ENCODE measurements at regions not wholly inside any gene's neighbourhood (a gene's known extent, or its start where the extent isn't known, plus 50 kb on each side); places are given as distances from the start of the nearest gene placed in this dataset.

DNA sequence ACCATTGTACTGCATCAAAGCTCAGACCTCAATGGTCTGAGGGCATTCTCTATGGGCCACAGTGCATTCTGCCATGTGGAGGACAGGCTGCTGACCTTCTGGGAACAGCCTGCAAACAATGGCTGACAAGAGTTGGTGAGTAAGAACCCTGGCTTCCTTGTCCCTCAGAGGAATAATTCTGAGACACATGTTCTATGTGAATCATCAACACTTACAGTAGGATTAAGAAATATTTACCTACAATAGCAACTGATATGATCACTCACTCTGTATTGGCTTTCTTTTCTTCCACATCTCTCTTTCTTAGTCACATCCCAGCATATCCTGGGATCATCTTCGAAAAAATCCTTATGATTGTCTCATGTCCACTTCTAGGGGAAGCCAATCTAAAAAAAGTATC, 306.5 kb upstream of the ITGA1 start:
- no peak for DNase-seq
- ATAC-seq, result no peak
- intact Hi-C loops (cut with DNase I), result no loop called here

DNA sequence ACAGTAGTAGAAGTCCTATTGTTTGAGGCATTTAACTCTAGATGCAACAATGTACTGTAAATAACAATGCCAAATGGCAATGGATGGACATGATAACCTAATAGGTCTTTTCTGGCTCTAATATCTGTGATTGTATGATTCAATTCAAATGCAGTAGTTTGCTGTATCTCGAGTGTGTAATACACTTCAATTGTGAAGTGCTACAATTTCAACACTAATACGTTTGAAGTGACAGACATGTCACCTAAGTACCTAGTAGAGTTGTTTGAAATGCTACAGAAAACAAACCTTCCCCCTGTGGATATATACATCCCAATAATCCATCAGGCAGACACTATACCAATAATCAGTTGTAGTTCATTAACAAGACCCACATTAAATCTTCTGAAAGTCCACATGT, 305.9 kb upstream of the ITGA1 start:
- no peak for ATAC-seq
- intact Hi-C loops (cut with DNase I), result no loop called here

DNA sequence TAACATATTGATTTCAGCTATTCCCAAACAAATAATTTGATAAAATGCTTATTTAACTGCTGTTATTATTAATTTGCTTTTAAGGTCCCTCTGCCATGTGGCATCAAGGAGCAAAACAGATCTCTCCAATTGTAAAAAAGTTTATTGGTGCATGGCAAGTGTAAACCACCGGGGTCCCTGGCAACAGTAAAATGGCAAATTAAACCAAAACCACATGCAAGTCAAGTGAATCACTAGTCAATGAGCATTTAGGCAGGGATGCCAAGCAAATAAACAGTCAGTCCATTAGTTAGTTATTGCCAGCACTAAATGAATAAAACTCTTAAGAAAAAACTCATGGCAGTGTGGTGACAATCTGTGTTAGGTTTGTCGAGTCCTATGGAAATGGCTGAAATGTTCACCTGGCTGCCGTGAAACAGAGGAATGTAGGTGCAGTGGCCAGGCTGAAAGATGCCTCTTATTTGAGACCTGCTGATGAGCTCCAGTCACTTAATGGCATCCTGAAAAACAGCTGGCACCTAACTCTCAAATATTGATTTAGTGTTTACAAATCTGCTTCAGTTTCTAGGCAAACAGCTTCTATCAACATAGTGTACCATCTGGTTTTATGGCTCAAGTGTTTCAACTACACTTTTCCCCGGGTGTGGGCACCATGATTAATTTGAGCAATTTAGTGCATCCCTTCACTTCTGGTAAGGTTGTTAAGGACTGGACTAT, 296.5 kb upstream of the ITGA1 start:
- intact Hi-C loops (cut with DNase I), result no loop called here
- no peak for ATAC-seq
- no peak for DNase-seq

More for the DNA sequence above, 305.9 kb upstream of the ITGA1 start:
- no peak for DNase-seq

DNA sequence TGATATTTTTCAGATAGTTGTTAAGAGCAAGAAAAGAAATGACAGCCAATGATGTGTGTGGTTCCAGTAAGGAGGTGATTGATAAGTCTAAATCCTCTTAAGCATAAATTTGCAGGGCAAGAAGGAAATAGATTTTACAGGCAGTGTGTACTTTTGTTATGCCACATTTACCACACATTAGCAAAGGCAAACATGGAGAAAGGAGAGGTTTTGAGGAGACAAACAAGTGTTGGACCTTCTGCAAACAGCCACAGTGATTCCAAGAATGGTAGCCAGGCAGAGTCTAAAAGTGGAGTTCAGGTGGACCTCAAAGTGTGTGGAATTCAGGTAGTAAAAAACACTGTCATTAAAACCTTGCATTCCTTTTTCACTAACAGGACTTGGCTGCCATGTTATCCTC, 295.9 kb upstream of the ITGA1 start:
- DNase-seq (no peak), ATAC-seq (no peak)
- intact Hi-C loops (cut with DNase I), result no loop called here

DNA sequence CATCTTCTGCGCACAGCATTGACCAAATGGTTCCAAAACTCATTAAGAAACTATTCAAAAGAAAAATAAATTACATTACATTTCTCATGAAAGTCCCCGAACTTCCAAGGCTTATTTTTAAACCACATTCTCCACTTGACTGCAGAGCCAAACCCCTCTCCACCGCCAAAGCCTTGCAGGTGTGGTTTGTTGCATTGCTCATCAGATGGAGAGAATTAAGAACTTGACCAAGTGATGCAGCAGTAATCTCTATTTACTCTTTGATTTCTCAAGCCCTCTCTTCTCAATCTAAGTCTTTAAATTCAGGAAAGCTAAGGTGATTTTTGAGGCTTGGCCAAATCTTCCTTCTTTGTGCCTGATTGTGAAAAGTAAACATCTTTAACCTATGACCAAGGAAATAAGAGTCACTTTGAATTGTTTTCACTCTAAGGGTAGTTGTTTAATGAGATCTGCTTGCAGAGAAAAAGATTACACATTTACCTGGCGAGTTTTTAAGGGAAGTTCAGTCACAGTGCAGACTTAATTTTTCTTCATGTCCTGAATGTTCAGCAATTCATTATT, 290.5 kb upstream of the ITGA1 start:
- no peak for DNase-seq
- ATAC-seq, result no peak
- intact Hi-C loops (cut with DNase I), result no loop called here

DNA sequence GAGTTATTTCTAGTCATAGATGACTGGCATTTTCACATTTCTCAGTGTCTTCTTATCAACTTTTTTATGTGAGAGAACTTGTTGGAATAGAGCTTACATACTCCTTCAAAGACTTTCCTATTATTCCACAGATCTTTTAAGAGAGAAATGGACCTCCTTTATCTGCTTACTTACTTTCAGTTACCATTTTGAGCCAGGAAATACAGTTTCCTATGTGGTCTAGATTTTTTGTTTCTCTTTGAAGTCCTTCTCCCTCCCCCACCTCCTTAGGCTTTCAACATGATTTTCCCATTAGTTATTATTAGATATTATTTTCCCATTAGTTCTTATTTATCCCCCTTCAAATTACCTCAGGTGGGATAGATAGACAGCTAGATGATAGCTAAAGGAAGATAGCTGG, 289.1 kb upstream of the ITGA1 start:
- intact Hi-C loops (cut with DNase I), result no loop called here
- DNase-seq (no peak), ATAC-seq (no peak)

DNA sequence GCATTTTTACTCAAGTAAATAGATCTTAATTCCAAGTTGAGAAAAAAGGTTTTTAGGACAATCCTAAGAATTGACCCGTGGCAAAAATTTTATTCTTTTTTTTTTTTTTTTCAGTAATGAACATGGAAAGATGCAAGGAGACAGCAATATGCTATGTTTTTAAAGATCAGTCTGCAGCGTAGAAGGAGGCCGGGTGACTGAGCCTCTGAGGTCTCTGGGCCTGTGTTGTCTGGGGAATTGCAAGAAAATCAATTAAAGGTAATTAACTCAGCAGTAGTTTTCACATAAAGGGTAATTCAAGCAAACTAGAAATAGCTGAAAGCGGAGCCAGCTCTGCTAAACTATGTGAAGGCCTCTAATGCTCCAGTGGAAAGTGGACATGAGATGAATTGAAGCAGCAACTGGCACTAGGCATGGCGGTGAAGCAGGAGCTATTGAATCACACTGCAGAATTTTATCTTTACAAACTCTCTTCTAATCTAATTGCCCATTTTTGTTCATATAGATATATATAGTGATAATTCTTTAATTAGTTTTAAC, 285.2 kb upstream of the ITGA1 start:
- ATAC-seq, result no peak
- no peak for DNase-seq
- intact Hi-C loops (cut with DNase I), result no loop called here

DNA sequence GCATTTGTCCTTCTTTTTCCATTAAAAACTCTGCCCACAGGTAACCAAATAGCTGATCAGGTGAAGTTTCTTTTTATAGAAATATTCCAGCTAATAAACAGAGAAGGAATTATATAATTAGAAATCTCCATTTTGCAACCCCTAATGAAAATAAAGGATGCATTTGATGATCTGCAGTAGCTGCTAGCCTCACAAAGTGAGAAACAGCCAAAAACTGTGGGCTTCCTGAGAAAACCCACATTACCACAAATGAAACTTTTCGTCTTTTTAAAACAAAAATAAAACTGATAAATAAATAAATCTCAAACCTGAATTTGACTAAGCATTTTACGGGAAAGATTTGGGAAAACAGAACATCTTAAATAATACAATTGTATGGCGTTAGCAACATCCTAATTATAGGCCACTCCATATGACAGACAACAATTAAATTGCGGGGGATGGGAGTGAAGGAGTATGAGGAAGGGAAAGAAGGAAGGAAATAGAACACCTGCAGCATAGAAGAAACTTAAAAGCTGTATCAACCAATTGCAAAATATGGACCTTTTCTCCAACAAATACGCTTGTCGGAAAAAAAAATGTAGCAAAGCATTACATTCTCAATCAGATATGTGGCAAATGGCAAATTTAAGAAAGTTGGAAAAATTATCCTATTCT, 283.0 kb upstream of the ITGA1 start:
- ATAC-seq (no peak), DNase-seq (no peak)
- intact Hi-C loops (cut with DNase I), result no loop called here

DNA sequence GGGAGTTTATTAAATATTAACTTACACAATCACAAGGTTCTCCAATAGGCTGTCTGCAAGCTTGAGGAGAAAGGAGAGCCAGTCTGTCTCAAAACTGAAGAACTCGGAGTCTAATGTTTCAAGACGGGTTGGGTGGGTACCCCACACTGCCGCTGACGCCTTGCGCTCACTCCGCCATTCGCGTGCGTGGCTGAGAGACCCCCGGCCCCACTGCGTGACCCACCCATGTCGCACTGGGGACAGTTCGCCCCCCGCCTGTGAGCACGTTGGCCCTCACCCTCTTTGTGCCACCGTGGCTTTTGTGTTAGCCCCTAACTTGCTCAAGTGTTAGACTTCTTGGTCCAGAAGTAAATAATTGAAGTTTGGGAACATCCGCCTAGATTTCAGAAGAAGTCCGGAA, 270.0 kb upstream of the ITGA1 start:
- intact Hi-C loops (cut with DNase I), result no loop called here
- ATAC-seq (no peak), DNase-seq (no peak)

DNA sequence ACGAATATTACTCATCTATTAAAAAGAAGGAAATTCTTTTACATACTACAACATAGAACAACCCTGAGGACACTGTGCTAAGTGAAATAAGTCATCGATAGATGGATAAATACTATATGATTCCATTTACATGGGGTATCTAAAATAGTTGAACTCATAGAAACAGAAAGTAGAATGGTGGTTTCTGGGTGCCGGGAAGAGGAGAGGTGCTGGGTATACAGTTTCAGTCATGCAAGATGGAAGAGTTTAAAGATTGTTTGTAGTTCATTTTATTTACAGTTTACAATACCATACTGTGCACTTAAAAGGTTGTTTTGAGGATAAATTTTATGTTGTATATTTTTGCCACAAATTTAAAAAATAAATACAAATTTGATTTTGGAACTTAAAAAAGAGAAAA, 267.5 kb upstream of the ITGA1 start:
- DNase-seq (no peak), ATAC-seq (no peak)
- intact Hi-C loops (cut with DNase I), result no loop called here

DNA sequence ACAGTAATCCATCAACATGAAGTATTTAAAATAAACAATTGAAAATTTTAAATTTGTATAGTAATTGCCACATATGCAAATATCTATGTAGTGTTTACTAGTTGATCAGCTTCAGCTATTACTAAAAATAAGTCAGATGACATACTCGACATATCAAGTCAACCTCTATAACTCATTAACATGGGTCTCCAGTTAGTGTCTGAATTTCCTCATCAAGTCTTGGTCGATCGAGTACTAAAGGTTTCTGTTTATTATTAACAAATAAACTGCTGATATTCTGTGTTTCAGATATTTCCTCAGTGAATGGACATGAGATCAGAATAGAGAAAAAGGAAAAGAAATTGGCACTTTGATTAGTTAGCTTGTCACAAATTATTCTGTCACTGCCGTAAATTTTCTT, 266.5 kb upstream of the ITGA1 start:
- intact Hi-C loops (cut with DNase I), result no loop called here
- no peak for ATAC-seq
- DNase-seq, result no peak

DNA sequence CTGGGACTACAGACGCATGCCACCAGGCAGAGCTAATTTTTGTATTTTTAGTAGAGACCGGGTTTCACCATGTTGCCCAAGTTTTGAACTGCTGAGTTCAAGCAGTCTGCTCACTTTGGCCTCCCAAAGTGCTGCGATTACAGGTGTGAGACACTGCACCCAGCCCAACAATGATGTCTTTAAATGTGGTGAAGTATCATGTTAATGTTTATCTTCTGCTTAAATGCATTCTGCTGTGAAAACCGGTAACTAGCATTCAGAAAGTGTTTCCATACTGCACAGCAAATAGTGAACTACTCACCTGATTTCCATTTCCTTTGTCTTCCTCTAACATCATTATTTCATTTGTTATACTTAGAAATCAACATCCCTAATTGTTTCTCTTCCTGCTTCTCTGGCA, 264.0 kb upstream of the ITGA1 start:
- no peak for ATAC-seq

DNA sequence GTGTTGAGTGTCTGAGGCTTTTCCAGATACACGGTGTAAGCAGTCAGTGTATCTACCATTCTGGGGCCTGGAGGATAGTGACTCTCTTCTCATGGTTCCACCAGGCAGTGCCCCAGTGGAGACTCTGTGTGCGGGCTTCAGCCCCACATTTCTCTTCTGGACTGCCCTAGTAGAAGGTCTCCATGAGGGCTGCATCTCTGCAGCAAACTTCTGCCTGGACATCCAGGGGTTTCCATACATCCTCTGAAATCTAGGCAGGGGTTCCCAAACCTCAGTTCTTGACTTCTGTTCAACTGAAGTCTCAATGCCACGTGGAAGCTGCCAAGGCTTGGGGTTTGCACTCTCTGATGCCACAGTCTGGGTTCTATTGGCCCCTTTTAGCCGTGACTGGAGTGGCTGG, 256.6 kb upstream of the ITGA1 start:
- intact Hi-C loops (cut with DNase I), result no loop called here

More for the DNA sequence above, 264.0 kb upstream of the ITGA1 start:
- no peak for DNase-seq
- intact Hi-C loops (cut with DNase I), result no loop called here

DNA sequence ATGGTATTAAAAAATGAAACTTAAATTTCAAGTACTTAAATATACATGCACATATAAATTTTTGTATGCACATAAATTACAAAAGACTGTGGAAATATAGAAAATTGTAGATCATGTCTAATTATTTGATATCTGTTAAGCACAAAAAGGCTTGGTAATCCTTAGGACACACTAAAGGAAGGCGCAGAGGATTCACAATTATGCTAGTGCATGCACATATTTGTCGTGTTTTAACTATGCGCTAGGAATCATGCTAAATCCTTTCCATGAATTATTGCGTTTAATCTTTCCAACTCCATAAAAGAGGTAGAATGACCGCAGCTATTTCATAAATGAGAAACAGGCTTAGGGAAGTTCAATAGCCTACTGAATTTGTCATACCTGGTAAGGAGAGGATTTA, 244.1 kb upstream of the ITGA1 start:
- DNase-seq (no peak), ATAC-seq (no peak)
- intact Hi-C loops (cut with DNase I), result no loop called here

More for the DNA sequence above, 256.6 kb upstream of the ITGA1 start:
- ATAC-seq (no peak), DNase-seq (no peak)

DNA sequence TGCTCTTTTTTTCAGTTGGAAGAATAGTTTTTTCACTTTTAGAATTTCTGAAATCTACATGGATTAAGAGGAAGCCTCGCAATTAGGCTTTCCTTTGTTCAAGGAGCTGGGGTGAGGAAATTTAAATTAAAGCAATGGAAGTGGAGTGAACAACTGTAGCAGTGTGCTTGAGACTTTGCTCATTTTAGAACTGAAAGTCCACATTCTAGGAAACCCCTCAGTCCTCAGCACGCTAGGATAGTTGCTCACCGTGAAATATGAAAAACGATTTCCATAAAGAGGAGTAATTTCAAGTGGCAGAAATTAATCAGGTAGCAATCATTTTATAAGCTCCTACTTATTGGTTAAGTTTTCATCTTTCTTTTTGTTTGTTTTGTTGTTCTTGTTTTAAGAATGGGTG, 243.0 kb upstream of the ITGA1 start:
- ATAC-seq (no peak), DNase-seq (no peak)
- intact Hi-C loops (cut with DNase I), result no loop called here

DNA sequence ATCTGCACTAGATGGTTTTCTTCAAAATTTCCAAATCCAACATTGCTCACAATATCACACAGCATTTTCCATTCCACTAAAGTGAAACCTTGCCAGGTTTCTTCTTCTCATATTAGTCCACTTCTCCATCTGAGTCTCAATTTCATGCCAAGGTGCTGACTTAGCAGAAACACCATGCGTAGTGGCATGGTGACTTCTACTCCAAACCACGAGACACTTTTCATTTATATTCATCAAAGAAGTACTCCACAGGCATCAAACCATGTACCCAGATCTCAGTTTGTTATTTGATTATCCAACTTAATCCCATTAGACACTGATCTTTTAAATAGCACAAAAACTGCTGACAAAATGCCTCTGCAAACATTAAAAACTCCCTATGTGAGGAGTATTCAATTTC, 233.4 kb upstream of the ITGA1 start:
- intact Hi-C loops (cut with DNase I), result no loop called here
- DNase-seq (no peak), ATAC-seq (no peak)

DNA sequence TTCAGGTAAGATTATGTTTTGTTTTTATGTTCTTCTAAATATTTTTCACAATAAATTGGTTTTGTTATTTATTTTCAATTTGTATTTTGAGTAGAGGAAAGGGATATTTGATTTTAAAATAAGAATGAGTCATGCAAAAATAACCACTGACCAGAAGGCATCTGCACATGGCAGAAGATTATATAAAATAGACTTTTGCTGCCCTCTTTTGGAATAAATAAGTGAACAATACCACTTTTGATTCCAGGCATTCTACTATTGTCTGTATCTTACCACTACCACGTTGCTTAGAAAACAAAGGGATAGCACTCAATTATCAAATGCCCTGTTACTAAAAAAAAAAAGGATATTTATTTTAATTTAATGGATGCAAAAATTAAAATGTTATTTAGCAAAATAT, 227.3 kb upstream of the ITGA1 start:
- DNase-seq (no peak), ATAC-seq (no peak)
- intact Hi-C loops (cut with DNase I), result no loop called here

DNA sequence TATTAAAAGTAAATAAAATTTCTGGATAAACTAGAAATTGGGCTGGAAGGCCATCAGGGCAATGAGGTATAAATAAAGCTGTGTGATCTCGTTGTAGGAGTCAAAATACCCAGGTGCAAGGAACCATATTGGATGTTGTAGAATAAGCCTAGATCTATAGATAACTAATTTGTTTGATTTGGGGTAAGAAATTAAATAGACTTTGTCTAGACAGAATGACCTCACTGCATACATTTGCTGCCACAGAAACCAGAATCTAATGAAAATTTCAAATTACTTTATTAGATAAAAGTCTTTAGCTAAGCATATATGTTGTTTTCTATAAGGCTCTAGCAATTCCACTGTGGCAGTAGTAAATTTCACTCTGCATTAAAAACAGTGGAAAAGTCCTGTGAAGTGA, 225.2 kb upstream of the ITGA1 start:
- intact Hi-C loops (cut with DNase I), result no loop called here
- ATAC-seq (no peak), DNase-seq (no peak)

DNA sequence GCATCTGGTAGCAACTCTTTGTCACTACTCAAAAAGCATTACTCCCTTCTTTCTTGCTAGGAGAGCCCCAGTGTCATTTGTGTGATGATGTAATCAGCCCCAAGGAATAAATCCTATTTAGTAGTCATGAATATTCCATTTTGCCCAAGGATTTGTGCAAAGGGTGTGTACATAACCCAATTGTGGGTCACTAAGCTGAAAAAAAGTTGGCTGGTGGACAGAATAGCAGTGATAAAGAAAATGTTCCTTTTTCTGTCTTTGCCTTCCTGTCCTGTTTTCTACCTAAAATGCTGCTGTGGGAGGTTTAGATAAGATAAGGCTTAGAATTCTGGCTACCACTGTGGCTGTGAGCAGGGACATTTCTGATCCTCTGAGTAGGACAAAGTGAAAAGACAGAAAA, 223.1 kb upstream of the ITGA1 start:
- no peak for ATAC-seq
- DNase-seq, result no peak
- intact Hi-C loops (cut with DNase I), result no loop called here

DNA sequence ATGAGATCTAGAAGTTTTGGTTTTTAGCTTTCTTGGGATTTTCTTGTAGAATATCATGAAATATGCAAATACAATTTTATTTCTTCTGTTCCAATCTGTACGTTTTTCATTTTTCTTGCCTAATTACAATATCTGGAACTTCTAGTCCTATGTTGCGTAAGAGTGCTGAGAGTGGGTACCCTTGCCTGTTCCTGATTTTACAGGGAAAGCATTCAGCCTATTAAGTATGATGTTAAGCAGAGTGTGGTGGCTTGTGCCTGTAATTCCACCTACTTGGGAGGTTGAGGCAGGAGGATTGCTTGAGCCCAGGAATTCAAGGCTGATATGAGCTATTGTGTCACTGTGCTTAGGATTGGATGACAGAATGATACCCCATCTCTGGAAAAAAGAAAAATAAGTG, 210.2 kb upstream of the ITGA1 start:
- no peak for ATAC-seq
- intact Hi-C loops (cut with DNase I), result no loop called here
- DNase-seq, result no peak

DNA sequence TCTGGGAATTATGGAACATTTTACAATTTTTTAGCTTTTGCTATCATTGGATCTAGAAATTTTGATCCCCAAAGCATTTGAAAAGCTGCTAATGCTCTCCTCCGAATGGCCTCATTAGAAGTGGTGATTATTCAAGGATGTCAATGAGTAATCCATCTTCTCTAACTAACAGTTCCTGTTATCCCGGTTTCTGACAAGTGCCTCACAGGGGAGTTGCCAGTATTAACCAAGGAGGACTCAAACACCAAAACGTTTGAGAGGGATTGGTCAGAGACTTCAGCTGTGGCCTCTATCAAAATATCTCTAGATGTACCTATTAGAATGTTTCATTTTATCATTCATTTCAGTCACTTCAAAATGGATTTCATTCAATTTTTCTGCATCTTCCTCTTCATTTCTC, 208.3 kb upstream of the ITGA1 start:
- DNase-seq, result no peak
- no peak for ATAC-seq
- intact Hi-C loops (cut with DNase I), result no loop called here

All from left cardiac atrium (tissue), 4 donors.